GM12873 (cell line): ENCODE measurements at regions not wholly inside any gene's neighbourhood (a gene's known extent, or its start where the extent isn't known, plus 50 kb on each side); places are given as distances from the start of the nearest gene placed in this dataset.

Experiments used
- CTCF ChIP-seq: IDR thresholded peaks from 2 replicates; pipeline ENCODE4 v1.5.1; 2012; ENCODE audit warnings: low read depth, mild to moderate bottlenecking, moderate library complexity, low read length, control low read depth; ENCODE audit not compliant: insufficient read depth; ENCODE audit errors: missing control alignments

GRCh38 chr1:19591482-19592091, 52.5 kb upstream of the NBL1 start:
- TF ChIP-seq CTCF = no peak

GRCh38 chr1:19585507-19585906, 58.6 kb upstream of the NBL1 start:
- no peak for TF ChIP-seq CTCF

- TF ChIP-seq CTCF = peak; percentile 96
These were observed 61.8 kb upstream of the NBL1 start for GRCh38 chr1:19582318-19582717.

- TF ChIP-seq CTCF = no peak
These were observed 62.7 kb upstream of the NBL1 start for GRCh38 chr1:19581381-19581780.

- TF ChIP-seq CTCF = no peak
These were observed 66.5 kb upstream of the NBL1 start for GRCh38 chr1:19577561-19577960.

GRCh38 chr1:19577036-19577435, 67.1 kb upstream of the NBL1 start:
- TF ChIP-seq CTCF = no peak

- no peak for TF ChIP-seq CTCF
These were observed 74.3 kb upstream of the NBL1 start for GRCh38 chr1:19569786-19570185.
